ENCODE measurements at regions not wholly inside any gene's neighbourhood (a gene's known extent, or its start where the extent isn't known, plus 50 kb on each side); places are given as distances from the start of the nearest gene placed in this dataset.

DNA sequence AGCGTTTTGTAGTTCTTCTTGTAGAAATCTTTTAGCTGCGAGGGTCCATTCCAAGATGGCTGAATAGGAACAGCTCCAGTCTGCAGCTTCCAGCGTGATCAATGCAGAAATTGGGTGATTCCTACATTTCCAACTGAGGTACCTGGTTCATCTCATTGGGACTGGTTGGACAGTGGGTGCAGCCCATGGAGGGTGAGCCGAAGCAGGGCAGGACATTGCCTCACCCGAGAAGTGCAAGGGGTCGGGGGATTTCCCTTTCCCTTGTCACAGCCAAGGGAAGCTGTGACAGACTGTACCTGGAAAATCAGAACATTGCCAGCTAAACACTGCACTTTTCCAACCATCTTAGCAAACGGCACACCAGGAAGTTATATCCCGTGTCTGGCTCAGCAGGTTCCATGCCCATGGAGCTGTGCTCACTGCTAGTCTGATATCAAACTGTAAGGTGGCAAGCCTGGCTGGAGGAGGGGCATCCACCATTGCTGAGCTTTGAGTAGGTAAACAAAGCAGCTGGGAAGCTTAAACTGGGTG is 176.0 kb upstream of the SPRY2 start:
- TF ChIP-seq, protein P1, sequence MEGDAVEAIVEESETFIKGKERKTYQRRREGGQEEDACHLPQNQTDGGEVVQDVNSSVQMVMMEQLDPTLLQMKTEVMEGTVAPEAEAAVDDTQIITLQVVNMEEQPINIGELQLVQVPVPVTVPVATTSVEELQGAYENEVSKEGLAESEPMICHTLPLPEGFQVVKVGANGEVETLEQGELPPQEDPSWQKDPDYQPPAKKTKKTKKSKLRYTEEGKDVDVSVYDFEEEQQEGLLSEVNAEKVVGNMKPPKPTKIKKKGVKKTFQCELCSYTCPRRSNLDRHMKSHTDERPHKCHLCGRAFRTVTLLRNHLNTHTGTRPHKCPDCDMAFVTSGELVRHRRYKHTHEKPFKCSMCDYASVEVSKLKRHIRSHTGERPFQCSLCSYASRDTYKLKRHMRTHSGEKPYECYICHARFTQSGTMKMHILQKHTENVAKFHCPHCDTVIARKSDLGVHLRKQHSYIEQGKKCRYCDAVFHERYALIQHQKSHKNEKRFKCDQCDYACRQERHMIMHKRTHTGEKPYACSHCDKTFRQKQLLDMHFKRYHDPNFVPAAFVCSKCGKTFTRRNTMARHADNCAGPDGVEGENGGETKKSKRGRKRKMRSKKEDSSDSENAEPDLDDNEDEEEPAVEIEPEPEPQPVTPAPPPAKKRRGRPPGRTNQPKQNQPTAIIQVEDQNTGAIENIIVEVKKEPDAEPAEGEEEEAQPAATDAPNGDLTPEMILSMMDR (IDR thresholded peaks at IDR 0.05; ENCODE audit: low read depth, low read length, missing input control), result no peak
- TF ChIP-seq FOXA2 (IDR thresholded peaks at IDR 0.05), result no peak
